ENCODE measurements at regions not wholly inside any gene's neighbourhood (a gene's known extent, or its start where the extent isn't known, plus 50 kb on each side); places are given as distances from the start of the nearest gene placed in this dataset.

DNA sequence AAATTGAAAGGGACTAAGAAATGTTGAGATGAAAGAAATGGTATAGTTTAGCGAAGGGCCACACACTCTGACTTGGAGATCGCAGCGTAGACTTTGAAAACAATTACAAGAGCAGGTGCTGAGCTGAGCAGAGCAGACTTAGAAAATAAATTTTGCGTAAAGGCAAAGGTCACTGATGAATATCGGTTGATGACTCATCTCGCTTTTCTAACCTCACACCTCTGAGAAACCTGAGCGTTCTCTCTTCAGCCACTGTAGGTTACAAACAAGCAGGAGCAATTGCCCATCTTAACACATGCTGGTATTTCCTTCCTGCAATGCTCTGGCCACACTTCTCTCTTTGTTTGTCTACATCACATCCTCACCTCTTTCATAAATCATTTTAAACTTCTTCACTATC, 190.6 kb upstream of the C9orf72 start:
- Histone ChIP-seq H3K27ac (no peak overlapping the region), H3K9me3 (no peaks in the 10 kb centered on the region), H3K4me3 (no peak overlapping the region), H3K27me3 (replicated peaks; ENCODE audit: insufficient read depth) (no peaks in the 10 kb centered on the region), H3K36me3 (no peaks in the 10 kb centered on the region), H3K4me1 (replicated peaks) (no peaks in the 10 kb centered on the region)
- 91% methylated on average over 7 of the region's 7 CpGs for WGBS
- TF ChIP-seq POLR2AphosphoS5 (IDR thresholded peaks at IDR 0.05) (no peak), POLR2A (IDR thresholded peaks at IDR 0.05) (no peak)
- TF ChIP-seq, protein P1, sequence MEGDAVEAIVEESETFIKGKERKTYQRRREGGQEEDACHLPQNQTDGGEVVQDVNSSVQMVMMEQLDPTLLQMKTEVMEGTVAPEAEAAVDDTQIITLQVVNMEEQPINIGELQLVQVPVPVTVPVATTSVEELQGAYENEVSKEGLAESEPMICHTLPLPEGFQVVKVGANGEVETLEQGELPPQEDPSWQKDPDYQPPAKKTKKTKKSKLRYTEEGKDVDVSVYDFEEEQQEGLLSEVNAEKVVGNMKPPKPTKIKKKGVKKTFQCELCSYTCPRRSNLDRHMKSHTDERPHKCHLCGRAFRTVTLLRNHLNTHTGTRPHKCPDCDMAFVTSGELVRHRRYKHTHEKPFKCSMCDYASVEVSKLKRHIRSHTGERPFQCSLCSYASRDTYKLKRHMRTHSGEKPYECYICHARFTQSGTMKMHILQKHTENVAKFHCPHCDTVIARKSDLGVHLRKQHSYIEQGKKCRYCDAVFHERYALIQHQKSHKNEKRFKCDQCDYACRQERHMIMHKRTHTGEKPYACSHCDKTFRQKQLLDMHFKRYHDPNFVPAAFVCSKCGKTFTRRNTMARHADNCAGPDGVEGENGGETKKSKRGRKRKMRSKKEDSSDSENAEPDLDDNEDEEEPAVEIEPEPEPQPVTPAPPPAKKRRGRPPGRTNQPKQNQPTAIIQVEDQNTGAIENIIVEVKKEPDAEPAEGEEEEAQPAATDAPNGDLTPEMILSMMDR (IDR thresholded peaks at IDR 0.05), result no peak
- DNase-seq (ENCODE audit: low spot score), result no peak
- intact Hi-C loops (cut with DNase I), result no loop called here

DNA sequence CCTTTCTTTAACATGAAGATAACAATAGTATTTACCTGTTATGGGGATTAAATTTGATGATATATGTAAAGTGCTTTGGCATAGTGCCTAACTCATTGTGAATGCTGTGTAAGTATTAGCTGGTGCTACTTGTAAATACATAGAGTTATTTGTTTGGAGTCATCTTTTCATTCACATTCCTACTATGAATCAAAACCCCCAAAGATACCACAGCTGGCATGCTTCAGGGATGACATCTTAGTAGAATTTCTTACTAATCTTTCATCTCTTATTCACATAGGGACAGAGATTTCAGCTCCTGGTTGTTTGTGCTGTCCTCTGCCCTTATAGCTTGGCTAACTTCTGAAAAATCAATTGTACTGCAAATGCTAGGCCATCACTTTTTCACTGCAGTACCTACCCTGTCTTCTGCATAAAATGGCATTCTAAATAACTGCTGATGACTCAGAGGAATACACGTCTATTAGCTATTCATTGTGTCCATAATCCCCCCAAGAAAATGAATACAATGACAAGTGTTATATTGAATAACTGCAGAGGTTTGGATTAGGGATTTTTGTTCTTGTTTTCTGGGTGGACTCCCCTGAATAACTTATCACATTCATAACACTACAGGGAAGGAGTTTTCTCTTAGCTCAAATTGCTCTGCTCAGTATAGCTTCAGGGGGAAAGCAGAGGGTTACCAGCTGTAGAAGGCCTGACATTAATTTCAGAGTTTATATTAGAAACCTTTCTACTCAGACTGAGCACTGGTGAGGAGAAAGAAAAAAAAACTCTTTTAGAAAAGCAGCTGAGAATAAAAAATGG, 192.2 kb upstream of the C9orf72 start:
- no peak for TF ChIP-seq POLR2A (IDR thresholded peaks at IDR 0.05)
- no peak for TF ChIP-seq POLR2AphosphoS5 (IDR thresholded peaks at IDR 0.05)
- TF ChIP-seq, protein P1 (IDR thresholded peaks at IDR 0.05), result no peak
- no peaks in the 10 kb centered on the region for H3K4me1 ChIP-seq (replicated peaks)
- intact Hi-C loops (cut with DNase I), result no loop called here
- WGBS, result 65% methylated on average over 1 of the region's 1 CpG
- no peak overlapping the region for H3K4me3 ChIP-seq
- H3K27ac ChIP-seq, result no peak overlapping the region
- no peaks in the 10 kb centered on the region for H3K27me3 ChIP-seq (replicated peaks; ENCODE audit: insufficient read depth)
- H3K36me3 ChIP-seq, result no peaks in the 10 kb centered on the region
- DNase-seq (ENCODE audit: low spot score), result no peak
- no peaks in the 10 kb centered on the region for H3K9me3 ChIP-seq

DNA sequence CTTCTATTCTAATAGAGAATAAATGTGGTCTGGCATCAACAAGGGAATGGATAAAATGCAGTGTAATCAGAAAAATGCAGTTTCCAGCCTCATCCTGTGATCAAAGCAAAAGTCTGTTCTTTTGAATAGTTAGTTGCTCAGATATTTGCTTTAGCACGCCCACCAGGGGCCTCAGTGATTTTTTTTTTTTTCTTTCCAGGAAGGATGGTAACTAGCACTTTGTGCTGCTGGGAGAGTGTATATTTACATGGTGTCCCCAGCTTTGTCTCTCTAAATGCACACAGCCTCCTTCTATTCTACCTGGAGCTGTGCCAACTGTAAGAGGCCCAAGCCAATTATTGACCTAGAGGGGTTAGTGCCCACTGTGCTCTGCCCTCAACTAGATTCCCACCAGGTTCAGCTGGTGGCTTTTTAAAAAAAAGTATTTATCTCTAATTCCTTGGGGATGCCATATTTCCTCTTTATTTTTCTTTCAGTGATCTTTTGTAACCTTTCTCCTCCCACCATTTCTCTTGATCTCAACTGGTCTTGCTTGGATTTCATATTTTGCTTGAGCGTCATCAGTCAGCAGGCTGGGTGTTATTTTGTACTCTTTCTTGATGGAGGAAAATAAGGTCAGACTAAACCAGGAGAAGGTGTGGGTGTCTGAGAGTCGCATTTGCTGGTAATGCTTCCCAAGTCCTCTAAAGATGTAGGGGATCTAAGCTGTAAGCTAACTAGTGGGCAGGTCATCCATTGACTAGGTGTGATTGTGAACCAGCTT, 193.0 kb upstream of the C9orf72 start:
- no peaks in the 10 kb centered on the region for H3K9me3 ChIP-seq
- intact Hi-C loops (cut with DNase I), result no loop called here
- no peaks in the 10 kb centered on the region for H3K36me3 ChIP-seq
- no peak for DNase-seq (ENCODE audit: low spot score)
- H3K4me1 ChIP-seq (replicated peaks), result no peaks in the 10 kb centered on the region
- H3K27me3 ChIP-seq (replicated peaks; ENCODE audit: insufficient read depth), result no peaks in the 10 kb centered on the region
- TF ChIP-seq POLR2AphosphoS5 (IDR thresholded peaks at IDR 0.05) (no peak), POLR2A (IDR thresholded peaks at IDR 0.05) (no peak)
- TF ChIP-seq, protein P1 (IDR thresholded peaks at IDR 0.05), result no peak
- 71% methylated on average over 3 of the region's 3 CpGs for WGBS
- no peak overlapping the region for H3K4me3 ChIP-seq
- H3K27ac ChIP-seq, result no peak overlapping the region

DNA sequence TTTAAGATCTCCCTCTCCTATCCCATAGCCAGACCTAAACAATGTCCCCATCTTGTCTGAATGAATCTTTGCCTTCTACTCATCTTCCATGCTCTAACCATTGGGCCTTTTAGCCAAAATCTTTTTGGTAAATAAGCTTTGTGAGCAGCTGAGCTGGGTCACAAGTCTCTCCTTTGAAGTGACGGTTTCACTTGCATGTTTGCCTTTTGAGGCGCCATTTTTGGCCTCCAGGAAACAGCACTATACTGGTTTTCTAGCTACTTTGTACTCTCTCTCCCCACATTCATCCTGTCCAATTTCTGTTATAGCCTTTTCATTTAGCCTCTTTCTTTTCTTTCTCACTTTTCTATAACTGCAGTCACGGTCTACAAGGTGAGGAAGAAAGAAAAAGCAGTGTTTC, 195.5 kb upstream of the C9orf72 start:
- WGBS, result 88% methylated on average over 3 of the region's 3 CpGs
- TF ChIP-seq, protein P1 (IDR thresholded peaks at IDR 0.05), result no peak
- H3K4me1 ChIP-seq (replicated peaks), result no peaks in the 10 kb centered on the region
- intact Hi-C loops (cut with DNase I), result no loop called here
- no peaks in the 10 kb centered on the region for H3K27me3 ChIP-seq (replicated peaks; ENCODE audit: insufficient read depth)
- no peaks in the 10 kb centered on the region for H3K9me3 ChIP-seq
- no peak overlapping the region for H3K4me3 ChIP-seq
- no peaks in the 10 kb centered on the region for H3K36me3 ChIP-seq
- H3K27ac ChIP-seq, result no peak overlapping the region
- no peak for DNase-seq (ENCODE audit: low spot score)

All from prostate gland (tissue), 2 donors.